LNCaP clone FGC (cell line): ENCODE measurements at regions not wholly inside any gene's neighbourhood (a gene's known extent, or its start where the extent isn't known, plus 50 kb on each side); places are given as distances from the start of the nearest gene placed in this dataset.
"Not testable (repeated sequence)": the region's sequence is repeated elsewhere in the genome, so short reads cannot be mapped to it uniquely, and the experiment has no call there.

Experiments used
- DNase-seq: peaks from one replicate; pipeline ENCODE4 v3.0.0-alpha.2; 2011; ENCODE audit warnings: low read depth
- H3K4me3 ChIP-seq: 2 replicates; pipeline ENCODE4 v1.5.1; 2011; ENCODE audit warnings: mild to moderate bottlenecking, low read depth, low read length, control low read depth
- CTCF ChIP-seq: IDR thresholded peaks from 2 replicates; pipeline ENCODE4 v1.5.1; 2012; ENCODE audit warnings: mild to moderate bottlenecking; ENCODE audit not compliant: control insufficient read depth, insufficient read depth; ENCODE audit errors: extremely low read depth

GRCh38 chr12:17283563-17283962, 677.6 kb upstream of the LMO3 start:
- no peak overlapping the region for H3K4me3 ChIP-seq
- no peak for TF ChIP-seq CTCF
- no peak for DNase-seq

DNA sequence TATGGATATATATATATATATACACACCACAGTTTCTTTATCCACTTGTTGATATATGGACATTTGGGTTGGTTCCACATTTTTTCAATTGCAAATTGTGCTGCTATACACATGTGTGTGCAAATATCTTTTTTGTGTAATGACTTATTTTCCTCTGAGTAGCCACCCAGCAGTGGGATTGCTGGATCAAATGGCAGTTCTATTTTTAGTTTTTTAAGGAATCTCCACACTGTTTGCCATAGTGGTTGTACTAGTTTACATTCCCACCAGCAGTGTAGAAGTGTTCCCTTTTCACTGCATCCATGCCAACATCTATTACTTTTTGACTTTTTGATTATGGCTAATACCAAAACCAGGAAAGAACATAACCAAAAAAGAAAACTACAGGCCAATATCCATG, 676.2 kb upstream of the LMO3 start:
- H3K4me3 ChIP-seq, DNase-seq: not testable (repeated sequence)

DNA sequence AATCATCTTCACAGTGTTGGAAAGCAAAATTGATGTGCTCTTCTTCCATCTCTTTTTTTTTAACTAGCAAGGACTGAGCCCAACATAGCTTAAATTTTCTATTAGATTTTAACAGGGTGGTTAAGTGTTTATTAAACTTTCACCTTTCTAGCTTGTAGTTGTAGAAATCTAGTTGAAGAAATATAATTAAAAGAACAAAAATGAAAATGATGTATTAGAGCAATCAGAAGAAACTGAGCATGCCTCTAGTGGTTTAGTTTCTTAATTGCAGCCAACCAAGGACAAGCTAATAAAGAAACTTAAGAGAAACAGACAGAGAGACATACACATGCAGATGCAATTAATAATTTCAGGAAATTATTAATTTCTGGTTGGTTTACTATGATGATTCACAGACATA, 673.0 kb upstream of the LMO3 start:
- no peak overlapping the region for H3K4me3 ChIP-seq
- DNase-seq = no peak
- TF ChIP-seq CTCF = peak; percentile 47

DNA sequence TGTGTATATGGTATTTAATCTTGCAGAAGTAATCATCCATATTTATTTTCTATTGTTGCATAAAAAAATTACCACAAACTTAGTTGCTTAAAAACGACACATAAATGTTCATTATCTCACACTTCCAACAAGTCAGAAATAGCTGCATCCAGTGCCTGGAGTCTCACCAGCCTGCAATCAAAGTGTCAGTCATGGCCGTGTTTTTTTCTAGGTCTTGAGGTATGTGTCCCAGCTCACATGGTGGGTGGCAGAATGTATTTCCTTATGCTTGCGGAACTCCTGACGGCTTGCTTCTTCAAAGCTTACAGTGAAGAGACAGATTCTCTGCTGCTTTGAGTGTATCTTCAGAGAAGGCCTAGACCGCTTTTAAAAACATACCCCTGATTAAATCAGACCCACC, 670.2 kb upstream of the LMO3 start:
- no peak overlapping the region for H3K4me3 ChIP-seq
- no peak for DNase-seq
- TF ChIP-seq CTCF = no peak

DNA sequence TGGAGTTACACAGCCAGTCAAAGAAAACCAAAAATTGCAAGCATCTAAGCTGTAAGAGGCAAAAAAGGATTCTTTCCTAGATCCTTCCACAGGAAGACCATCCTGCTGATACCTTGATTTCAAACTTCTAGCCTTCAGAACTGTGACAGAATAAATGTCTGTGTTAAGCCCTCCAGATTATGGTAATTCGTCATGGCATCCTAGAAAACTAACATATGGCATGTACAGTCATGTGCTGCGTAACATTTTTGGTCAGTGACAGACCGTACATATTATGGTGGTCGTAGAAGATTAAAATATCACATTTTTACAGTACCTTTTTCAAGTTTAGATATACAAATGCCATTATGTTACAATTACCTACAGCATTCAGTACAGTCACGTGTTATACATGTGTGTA, 660.9 kb upstream of the LMO3 start:
- no peak for TF ChIP-seq CTCF
- DNase-seq = no peak
- H3K4me3 ChIP-seq = no peak overlapping the region

DNA sequence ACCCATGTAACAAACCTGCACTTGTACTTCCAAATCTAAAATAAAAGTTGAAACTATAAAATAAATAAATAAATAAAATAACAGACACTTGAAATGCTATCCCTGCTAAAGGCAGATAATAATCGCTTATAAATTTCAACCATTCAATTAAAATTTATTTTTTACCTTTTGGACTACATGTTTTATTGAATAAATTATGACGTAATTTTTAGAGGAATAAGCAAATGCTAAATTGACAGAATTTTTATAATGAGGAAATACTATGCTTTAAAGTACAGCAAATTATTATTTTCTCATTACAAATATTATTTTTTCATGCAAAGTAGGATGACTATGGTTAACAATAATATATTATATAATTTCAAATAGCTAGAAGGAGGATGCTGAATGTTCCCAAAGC, 658.6 kb upstream of the LMO3 start:
- TF ChIP-seq CTCF = no peak
- no peak for DNase-seq
- H3K4me3 ChIP-seq = no peak overlapping the region

- TF ChIP-seq CTCF = no peak
- DNase-seq = no peak
These were observed 633.9 kb upstream of the LMO3 start for GRCh38 chr12:17239874-17240273.

GRCh38 chr12:17235996-17236395, 630.0 kb upstream of the LMO3 start:
- no peak overlapping the region for H3K4me3 ChIP-seq
- no peak for DNase-seq
- no peak for TF ChIP-seq CTCF

More at GRCh38 chr12:17239874-17240273, 633.9 kb upstream of the LMO3 start:
- no peak overlapping the region for H3K4me3 ChIP-seq
